HEK293T (cell line): ENCODE measurements at regions not wholly inside any gene's neighbourhood (a gene's known extent, or its start where the extent isn't known, plus 50 kb on each side); places are given as distances from the start of the nearest gene placed in this dataset.

Experiments used
- ARNT ChIP-seq: fragments of 450-650 bp; IDR thresholded peaks from 2 replicates; pipeline ENCODE4 v1.6.1; 2017; ENCODE audit warnings: mild to moderate bottlenecking
- CTBP1 ChIP-seq: fragments of 450-650 bp; IDR thresholded peaks from 2 replicates; pipeline ENCODE4 v1.6.1; 2016; ENCODE audit warnings: borderline replicate concordance
- ELF4 ChIP-seq: fragments of 450-650 bp; IDR thresholded peaks from 2 replicates; pipeline ENCODE4 v1.6.1; 2017; ENCODE audit warnings: antibody characterized with exemption
- FOXA1 ChIP-seq: fragments of 450-650 bp; IDR thresholded peaks from 2 replicates; pipeline ENCODE4 v1.6.1; 2016; ENCODE audit warnings: mild to moderate bottlenecking
- FOXK2 ChIP-seq: fragments of 450-650 bp; IDR thresholded peaks from 2 replicates; pipeline ENCODE4 v1.6.1; 2016; ENCODE audit warnings: mild to moderate bottlenecking
- FOXM1 ChIP-seq: fragments of 450-650 bp; IDR thresholded peaks from 2 replicates; pipeline ENCODE4 v1.6.1; 2017; ENCODE audit warnings: mild to moderate bottlenecking, borderline replicate concordance
- HDGF ChIP-seq: fragments of 450-650 bp; IDR thresholded peaks from 2 replicates; pipeline ENCODE4 v1.6.1; 2017; ENCODE audit warnings: antibody characterized with exemption, borderline replicate concordance
- L3MBTL2 ChIP-seq: fragments of 450-650 bp; conservative IDR thresholded peaks from 2 replicates; pipeline ENCODE4 v1.6.1; 2016; ENCODE audit warnings: mild to moderate bottlenecking
- LEF1 ChIP-seq: fragments of 450-650 bp; IDR thresholded peaks from 2 replicates; pipeline ENCODE4 v1.6.1; 2017; ENCODE audit warnings: mild to moderate bottlenecking, borderline replicate concordance
- SP1 ChIP-seq: fragments of 450-650 bp; IDR thresholded peaks from 2 replicates; pipeline ENCODE4 v1.6.1; 2017
- SUZ12 ChIP-seq: fragments of 450-650 bp; IDR thresholded peaks from 2 replicates; pipeline ENCODE4 v1.6.1; 2016; ENCODE audit warnings: mild to moderate bottlenecking
- TARDBP ChIP-seq: fragments of 450-650 bp; IDR thresholded peaks from 2 replicates; pipeline ENCODE4 v1.6.1; 2016
- TF ChIP-seq, protein P1 (sequence below): fragments of 450-650 bp; IDR thresholded peaks from 2 replicates; pipeline ENCODE4 v1.6.1; 2016

- no peak for TF ChIP-seq TARDBP
- no peak for TF ChIP-seq ARNT
- no peak for TF ChIP-seq FOXM1
- TF ChIP-seq SUZ12 = no peak
- no peak for TF ChIP-seq ELF4
- TF ChIP-seq SP1 = no peak
- TF ChIP-seq LEF1 = no peak
- TF ChIP-seq L3MBTL2 = no peak
- TF ChIP-seq CTBP1 = no peak
- TF ChIP-seq FOXA1 = no peak
- TF ChIP-seq, protein P1, sequence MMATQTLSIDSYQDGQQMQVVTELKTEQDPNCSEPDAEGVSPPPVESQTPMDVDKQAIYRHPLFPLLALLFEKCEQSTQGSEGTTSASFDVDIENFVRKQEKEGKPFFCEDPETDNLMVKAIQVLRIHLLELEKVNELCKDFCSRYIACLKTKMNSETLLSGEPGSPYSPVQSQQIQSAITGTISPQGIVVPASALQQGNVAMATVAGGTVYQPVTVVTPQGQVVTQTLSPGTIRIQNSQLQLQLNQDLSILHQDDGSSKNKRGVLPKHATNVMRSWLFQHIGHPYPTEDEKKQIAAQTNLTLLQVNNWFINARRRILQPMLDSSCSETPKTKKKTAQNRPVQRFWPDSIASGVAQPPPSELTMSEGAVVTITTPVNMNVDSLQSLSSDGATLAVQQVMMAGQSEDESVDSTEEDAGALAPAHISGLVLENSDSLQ = no peak
- TF ChIP-seq FOXK2 = no peak
- TF ChIP-seq HDGF = no peak
These were observed 378.5 kb downstream of the FRK start for GRCh38 chr6:115681978-115682775.
